HG02870 (cell line): ENCODE measurements at regions not wholly inside any gene's neighbourhood (a gene's known extent, or its start where the extent isn't known, plus 50 kb on each side); places are given as distances from the start of the nearest gene placed in this dataset.
"Not testable (repeated sequence)": the region's sequence is repeated elsewhere in the genome, so short reads cannot be mapped to it uniquely, and the experiment has no call there.

Experiments used
- ATAC-seq: cut with Tn5 transposase; IDR thresholded peaks from one replicate; pipeline ENCODE4 v1.9.1; 2021; ENCODE audit warnings: mild to moderate bottlenecking, moderate library complexity; ENCODE audit not compliant: unreplicated experiment

DNA sequence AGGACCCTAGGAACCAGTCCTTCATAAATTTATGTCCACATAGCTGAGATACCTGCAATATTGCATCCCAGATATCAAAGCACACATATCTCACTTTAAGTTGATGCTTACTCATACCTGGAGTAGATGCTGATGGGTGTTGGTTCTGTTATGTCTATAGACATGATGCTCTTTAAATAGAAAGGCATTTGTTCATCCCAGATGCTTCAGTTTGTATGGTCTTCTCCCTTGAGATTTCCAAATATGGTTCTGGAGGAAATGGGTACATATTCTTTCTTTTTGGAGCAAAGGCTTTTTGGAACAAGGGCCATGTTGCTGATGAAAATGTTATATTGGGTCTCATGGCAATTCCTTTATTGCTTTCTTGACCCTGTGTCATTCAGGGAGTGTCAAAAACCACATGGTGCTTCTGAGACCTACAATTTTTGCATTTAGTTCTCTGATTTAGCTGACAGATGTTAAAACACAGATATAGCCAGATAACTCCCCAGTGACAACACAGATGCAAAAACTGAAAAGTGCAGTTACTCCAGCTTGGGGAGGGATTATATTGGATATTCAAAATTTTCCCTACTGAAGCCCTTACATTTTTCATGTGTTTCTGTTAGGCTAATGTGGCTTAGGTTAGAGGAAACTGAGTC, 211.4 kb downstream of the KCNRG start:
- ATAC-seq = peak; percentile 52

DNA sequence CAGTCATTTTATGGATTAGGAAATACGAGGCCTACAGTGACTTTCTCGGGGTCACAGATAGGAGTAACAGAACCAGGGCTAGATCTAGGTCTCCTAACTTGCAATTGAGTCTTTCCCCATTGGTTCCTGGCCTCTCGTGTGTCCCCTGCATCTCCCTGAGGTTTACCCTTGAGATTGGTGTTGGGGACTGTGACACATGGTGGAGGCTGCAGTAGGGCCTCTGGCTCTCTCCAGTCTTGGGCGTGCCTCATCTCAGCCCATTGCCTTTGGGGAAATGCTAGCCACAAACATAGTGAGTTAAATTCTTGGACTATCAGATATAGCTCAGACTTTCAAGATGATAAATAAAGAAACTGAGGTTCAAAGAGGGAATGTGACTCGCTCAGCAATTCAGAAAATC, 212.1 kb downstream of the KCNRG start:
- ATAC-seq = no peak

DNA sequence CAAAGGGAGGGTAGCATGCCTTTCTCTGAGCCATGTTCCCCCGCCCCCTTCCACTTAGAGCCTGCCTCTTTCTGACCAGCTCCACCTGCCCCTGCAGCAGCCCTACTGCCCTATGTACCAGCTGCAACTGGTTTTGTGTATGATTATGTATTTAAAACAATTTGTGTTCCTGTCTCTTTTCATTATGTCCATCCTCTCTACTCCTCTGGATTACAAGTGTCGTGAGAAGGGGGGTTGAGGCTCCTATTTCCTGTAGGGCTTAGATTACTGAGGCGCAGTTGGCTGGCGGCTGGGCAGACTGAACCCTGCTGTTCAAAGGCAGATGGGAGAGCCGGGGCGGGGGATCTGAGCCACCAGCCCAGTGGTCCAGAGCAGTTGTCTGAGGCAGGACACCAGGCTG, 213.3 kb downstream of the KCNRG start:
- no peak for ATAC-seq

DNA sequence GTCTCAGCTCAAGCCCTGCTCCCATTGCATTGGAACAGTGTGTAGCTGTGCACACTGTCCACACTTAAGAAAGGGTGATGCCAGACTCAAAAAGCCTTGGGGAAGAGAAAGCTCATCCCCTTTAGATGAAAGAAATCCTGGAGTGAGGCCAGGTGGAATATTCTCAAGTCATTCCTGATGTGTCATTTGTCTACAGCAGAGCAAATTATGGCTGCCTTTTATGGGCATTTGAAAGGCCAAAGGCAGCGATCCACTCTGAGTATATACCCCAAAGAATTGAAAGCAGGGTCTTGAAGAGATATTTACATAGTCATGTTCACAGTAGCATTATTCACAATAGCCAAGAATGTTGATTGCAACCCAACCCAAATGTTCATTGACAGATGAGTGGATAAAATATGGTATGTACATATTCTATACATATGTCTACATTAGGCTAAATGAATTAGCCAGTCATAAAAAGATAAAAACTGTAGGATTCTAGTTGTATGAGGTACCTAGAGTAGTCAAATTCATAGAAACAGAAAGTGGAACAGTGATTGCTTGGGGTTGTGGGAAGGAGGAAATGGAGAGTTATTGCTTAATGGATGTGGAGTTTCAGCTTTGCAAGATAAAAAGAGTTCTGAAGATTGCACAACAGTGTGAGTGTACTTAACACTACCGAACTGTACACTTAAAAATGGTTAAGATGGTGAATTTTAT, 214.9 kb downstream of the KCNRG start:
- ATAC-seq = no peak

DNA sequence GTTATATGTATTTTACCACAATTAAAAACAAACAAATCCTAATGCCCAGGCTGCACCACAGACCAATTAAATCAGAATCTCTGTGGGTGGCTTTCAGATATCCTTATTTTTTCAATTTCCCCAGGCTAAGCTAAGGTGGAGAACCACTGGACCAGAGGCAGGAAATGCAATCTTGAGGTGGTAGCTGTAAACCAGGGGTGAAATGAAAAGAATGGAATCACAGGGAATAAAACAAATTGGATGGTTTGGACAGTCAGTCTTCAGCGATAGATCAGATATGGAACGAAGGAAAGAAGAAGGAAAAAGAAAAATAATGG, 215.4 kb downstream of the KCNRG start:
- ATAC-seq = no peak

DNA sequence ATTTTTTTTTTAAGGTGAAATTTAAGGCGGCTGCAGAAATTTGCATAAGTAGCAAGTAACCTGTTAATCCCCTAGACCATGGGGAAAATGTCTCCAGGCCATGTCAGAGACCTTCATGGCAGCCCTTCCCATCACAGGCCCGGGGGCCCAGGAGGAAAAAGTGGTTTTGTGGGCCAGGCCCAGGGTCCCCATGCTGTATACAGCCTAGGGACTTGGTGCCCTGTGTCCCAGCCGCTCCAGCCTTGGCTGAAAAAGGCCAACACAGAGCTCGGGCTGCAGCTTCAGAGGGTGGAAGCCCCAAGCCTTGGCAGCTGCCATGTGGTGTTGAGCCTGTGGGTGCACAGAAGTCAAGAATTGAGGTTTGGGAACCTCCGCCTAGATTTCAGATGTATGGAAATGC, 218.3 kb downstream of the KCNRG start:
- not testable (repeated sequence) for ATAC-seq

DNA sequence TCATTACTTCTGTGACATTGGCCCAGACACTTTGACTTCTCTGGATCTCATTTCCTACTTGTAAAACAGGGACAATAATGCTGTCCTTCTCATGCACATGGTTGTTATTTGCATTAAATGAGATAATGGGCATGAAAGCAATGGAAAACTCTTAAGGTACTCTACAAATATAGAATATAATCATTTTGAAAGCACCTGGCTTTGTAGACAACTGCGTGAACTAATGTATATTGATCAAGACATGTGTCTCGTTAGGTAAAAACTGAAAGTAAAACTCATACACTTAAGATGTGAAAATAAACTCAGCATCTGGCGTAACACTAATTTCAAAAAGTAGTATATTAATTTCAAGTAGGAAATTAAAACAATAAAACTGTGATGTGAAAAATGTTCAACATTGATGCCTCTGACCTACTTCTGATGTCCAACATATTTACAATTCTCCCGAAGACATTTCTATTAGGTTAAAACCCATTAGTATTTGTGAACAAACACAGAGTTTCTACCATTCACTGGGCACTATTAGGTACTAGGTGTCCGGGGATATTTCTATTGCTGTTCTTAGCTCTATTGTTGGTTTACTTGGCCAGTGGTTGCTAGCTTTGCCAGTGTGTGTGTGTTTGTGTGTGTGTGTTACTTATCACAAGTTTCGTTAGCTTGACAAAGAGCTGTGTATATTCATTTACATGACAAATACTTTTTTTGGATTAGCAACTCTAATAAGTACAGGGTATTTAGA, 220.5 kb downstream of the KCNRG start:
- ATAC-seq = no peak

DNA sequence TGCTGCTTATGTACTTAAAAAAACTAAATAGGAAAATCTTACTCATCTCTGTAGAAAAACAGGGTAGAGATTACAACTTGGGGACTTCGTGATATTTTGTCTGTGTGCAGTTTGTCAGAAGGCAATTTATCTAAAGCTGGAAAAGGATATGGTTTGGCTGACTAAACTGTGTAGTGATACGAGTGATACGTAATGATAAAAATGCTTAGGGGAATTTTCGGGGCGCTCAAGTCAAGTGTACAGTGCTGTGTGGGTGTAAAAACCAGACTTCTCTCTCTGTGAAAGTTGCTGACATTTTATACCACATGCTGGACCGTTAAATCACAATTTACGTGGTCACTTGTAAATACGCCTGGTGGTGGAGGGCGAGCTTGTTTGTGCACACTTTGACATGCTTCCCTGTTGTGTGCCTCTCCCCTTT, 221.7 kb downstream of the KCNRG start:
- peak; percentile 97 for ATAC-seq

DNA sequence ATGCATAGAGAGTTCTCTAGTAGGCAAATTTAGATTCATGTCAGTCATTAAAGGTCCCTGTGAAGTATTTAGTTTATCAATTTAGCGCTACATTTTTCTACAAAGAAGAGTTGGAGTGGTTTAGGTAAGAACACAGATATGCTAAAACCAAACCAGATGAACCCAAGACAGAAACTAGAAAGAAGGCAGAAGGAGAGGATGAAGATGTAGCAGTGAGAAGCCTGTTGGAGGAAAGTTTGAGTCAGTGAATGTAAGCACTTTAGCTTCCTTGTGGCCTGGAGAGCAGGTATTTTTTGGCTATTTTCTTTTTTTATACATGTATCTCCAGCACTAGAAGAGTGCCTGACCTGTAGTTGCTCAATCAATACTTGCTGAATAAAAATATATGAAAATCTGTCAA, 223.7 kb downstream of the KCNRG start:
- ATAC-seq = no peak

DNA sequence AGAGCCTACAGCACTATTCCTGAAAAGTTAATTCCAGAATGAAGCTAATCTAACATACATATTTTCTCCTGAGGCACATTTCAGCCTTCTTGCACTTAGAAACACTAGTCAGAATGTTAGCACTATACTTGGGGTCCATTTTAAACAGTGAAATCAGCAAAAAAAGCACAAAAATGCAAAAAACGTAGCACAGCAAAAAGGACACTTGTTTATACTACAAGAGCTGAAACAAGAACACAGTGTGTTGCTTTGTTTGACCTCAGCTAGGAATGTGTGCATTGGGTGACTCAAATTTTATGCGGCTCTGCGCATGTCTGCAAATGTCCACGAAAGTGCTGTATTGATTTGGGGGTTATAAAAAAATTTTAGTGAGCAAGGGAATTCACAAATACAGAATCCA, 226.2 kb downstream of the KCNRG start:
- ATAC-seq = no peak

DNA sequence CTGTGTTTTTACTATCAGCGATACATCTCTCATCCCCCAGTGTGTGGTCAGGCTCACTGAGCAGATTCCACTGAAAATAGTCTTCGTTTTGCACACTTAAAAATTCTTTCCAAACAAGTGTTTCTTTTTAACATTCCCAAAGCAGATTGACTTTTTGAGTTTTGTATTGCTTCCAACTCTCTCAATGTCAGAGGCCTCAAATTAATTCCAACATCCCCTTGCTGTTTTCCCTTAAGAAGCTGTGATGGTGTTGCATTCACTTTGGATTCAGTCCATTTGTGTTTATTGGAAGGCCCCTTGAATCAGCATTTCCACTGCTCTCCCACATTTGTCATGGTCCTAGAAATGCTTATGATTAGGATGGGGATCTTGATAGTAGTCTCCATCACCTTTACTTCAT, 228.7 kb downstream of the KCNRG start:
- ATAC-seq = no peak

DNA sequence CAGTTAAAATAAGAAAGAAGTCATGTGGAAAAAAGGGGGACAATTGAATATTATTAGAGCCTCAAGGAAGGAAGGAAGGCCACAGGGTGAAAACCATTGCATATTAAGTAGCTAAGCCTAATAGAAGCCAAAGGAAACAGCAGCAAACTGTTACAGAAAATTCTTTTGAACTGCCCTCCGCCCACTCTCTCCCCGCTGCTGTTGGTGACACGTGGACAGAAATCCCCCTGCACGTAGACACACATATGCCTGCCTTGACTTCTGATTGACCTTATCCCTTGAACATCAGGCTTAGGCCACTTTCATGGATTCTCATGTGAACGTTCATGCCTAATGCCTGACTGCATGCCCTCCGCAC, 229.1 kb downstream of the KCNRG start:
- no peak for ATAC-seq

DNA sequence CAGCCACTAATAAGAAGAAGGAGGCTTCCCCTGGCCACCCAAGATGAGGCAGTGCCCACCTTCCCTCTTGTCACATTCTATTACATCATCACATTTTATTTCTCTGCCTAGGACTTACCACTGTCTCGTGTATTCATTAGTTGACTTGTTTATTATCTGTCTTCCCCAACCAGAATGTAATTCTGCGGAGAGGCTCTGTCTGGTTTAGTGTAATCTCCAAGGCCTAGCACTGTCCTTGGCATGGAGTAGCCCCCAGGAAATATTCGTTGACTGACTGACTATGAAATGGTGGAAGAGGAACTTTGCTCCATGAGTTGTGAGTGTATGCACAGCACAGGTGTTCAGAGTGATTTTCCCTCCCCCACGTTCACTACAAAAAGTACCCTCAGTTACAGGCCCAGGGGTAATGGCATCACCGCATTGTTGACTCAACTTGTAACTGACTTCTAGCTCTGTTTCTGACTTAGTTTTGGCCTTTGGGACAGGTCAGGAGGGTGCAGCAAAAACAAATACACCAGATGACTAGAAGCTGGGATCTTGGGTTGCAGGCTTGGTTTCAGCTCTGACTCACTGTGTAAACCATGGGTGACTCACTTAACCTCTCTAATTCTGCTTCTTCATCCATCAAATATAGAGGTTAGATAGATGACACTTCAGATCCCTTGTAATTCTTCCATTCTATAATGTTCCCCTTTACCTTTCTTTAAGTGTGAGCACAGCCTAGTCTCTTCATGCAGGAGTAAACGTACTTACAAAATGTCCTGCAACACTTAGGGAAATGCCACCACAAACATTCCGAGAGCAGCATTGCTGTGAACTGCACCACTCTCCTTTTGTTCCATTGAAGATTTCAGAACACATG, 229.7 kb downstream of the KCNRG start:
- peak; percentile 97 for ATAC-seq

DNA sequence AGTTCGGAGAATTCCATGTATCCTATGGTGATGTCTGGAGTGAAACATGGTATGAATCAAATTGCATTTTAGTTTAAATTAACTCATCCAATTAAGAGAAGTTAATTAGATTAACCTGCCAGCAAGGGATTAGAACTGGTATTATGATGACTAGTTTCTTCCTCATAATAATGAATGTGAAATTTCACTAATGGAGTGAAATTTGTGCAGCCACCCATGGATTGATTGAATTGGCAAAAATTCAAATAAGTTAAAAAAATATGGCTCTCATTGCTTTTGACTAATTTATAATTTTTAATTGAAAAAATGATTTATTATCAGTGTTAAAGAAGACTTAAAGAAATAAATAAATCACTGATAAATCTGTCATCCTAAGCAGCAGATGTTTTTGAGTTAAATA, 232.0 kb downstream of the KCNRG start:
- no peak for ATAC-seq

DNA sequence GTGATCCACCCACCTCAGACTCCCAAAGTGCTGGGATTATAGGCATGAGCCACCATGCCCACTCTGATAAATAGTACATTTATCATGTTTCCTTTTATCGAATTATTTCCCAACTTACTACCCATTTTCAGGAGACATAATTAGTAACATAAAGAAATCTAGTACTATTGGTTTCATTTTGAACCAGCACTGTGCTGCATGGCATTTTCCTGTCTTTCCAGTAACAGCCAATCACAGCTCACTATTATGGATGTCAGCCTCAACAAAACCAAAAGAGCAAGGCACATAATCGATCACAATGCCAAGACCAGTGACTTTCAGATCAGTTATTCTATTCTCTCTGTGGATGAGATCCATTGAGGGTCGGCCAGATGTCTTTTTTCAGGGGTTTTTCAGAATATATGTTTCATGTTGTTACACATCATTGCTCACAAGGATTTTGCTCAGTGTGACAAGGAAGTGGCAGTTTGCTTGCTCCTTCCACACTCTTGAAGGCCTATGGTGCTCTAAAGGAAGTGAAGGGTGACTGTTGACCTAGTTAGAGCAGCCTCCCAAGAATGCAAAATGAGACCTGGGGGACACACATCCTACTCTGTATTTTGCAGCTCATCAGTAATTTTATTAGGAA, 233.4 kb downstream of the KCNRG start:
- ATAC-seq = no peak

DNA sequence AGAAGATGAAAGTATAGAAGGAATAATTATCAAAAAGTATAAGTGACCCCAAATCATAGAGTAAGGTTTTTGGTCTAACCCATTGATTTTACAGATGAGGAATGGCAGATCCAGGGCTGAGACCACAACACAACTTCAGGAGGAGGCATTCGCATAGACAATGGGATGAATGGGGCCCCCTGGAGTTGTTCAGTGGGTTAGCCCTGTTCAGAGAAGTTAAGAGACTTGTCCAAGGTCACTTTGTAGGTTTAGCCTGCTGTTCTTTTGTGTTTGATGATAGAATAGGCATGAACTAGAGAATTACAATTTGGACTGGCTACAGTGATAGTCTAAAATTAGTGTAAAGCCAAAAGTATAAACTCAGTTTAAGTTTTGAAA, 233.9 kb downstream of the KCNRG start:
- no peak for ATAC-seq

DNA sequence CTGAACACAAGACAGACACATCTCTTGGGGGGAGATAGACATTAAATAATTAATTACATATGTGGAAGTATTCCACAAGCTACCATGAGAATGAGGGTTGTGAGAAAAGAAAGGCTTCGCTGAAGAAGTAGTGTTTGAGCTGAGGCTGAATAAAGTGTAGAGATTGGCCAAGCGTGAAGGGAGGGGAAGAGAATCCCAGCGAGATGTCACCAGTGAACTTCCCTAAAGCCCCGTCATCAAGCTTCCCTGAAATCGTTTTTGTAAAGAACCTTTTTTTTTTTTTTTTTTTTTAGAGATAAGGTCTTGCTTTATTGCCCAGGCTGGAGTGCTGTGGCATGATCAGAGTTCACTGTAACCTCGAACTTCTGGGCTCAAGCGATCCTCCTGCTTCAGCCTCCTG, 235.2 kb downstream of the KCNRG start:
- no peak for ATAC-seq

DNA sequence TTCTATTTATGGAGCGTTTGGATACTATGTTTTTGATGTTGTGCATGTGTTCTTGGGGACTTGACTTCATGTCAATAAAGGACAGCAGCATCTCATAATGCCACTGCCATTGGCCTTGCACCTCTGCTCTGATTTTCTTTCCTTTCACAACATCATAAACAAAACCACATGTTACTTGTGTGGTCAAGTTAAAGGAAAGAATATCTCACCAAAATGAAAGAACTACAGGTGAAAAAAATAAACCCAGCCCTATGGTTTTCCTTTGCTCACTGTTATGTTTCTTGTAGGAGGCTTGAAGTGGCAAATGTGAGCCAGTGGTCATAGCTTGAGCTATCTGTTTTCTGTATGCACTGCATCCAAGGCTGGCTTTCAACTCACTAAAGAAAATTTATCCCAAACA, 240.4 kb downstream of the KCNRG start:
- ATAC-seq = no peak

DNA sequence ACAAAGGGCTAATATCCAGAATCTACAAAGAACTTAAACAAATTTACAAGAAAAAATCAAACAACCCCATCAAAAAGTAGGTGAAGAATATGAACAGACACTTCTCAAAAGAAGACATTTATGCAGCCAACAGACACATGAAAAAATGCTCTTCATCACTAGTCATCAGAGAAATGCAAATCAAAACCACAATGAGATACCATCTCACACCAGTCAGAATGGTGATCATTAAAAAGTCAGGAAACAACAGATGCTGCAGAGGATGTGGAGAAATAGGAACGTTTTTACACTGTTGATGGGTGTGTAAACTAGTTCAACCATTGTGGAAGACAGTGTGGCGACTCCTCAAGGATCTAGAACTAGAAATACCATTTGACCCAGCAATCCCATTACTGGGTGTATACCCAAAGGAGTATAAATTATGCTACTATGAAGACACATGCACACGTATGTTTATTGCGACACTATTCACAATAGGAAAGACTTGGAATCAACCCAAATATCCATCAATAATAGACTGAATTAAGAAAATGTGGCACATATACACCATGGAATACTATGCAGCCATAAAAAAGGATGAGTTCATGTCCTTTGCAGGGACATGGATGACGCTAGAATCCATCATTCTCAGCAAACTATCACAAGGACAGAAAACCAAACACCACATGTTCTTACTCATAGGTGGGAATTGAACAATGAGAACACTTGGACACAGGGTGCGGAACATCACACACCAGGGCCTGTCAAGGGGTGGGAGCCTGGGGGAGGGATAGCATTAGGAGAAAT, 241.5 kb downstream of the KCNRG start:
- ATAC-seq = not testable (repeated sequence)

DNA sequence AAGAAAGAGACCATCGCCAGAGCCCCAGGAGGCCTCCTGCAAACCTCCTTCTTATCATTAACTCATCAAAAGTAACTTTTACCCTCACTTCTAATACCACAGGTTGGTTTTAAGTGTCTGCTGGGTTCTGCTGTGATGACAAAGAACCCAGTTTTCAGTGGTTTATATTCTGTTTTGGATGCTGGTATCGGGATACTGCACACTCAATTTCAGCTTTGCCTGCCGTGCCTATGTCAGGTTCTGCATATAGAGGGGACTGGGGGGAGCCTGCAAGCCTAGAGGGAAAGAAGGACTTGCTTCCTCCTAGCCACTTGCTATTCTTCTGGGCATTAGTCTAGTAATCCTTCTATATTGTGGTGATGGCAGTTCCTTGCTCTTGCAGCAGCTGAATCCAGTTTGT, 242.4 kb downstream of the KCNRG start:
- no peak for ATAC-seq
